Calu3 (cell line): ENCODE measurements at regions not wholly inside any gene's neighbourhood (a gene's known extent, or its start where the extent isn't known, plus 50 kb on each side); places are given as distances from the start of the nearest gene placed in this dataset.

Source experiments
- BruUV-seq: library from RNA; stranded (reverse); fragments of 400-500 nt; replicated peaks from 2 replicates; lab custom pipeline; 2021; lab: Mats Ljungman, UMichigan
- CTCF ChIA-PET: fragments of 300-600 bp; sonication (Branson Sonifier 250); formaldehyde crosslinking; loops from one replicate; lab custom pipeline; 2022; ENCODE audit warnings: antibody characterized with exemption; lab: Charles Lee
- DNase-seq: peaks from one replicate; pipeline ENCODE4 v3.0.0; 2022
- H3K27ac Mint-ChIP-seq: one replicate; pipeline ENCODE4 v1.8.0; 2022; ENCODE audit warnings: mixed read lengths; ENCODE audit not compliant: unreplicated experiment
- H3K27me3 Mint-ChIP-seq: one replicate; pipeline ENCODE4 v1.8.0; 2022; ENCODE audit warnings: mixed read lengths; ENCODE audit not compliant: unreplicated experiment
- H3K36me3 Mint-ChIP-seq: one replicate; pipeline ENCODE4 v1.8.0; 2022; ENCODE audit warnings: mild to moderate bottlenecking, moderate library complexity, mixed read lengths; ENCODE audit not compliant: insufficient read depth, unreplicated experiment
- H3K4me1 Mint-ChIP-seq: one replicate; pipeline ENCODE4 v1.8.0; 2022; ENCODE audit warnings: mild to moderate bottlenecking, low read depth, mixed read lengths; ENCODE audit not compliant: unreplicated experiment
- H3K4me3 Mint-ChIP-seq: one replicate; pipeline ENCODE4 v1.8.0; 2022; ENCODE audit warnings: mild to moderate bottlenecking, low read depth, moderate library complexity, mixed read lengths; ENCODE audit not compliant: unreplicated experiment
- H3K9me3 Mint-ChIP-seq: one replicate; pipeline ENCODE4 v1.8.0; 2022; ENCODE audit warnings: low read depth, mixed read lengths; ENCODE audit not compliant: unreplicated experiment
- CTCF ChIP-seq: fragments of 200-600 bp; IDR thresholded peaks from one replicate; pipeline ENCODE4 v1.8.0; 2022; ENCODE audit warnings: antibody characterized with exemption; ENCODE audit not compliant: unreplicated experiment
- intact Hi-C: fragments of 100-400 bp; cut with micrococcal nuclease; formaldehyde crosslinking; loops from one replicate; pipeline ENCODE4 v1.10.0; 2022; ENCODE audit not compliant: unreplicated experiment

GRCh38 chr14:29222671-29223268 is 456.2 kb downstream of the FOXG1 start:
- H3K4me3 Mint-ChIP-seq: no peak overlapping the region
- CTCF ChIA-PET: no interaction called here
- no peaks in the 10 kb centered on the region for H3K4me1 Mint-ChIP-seq
- H3K27me3 Mint-ChIP-seq: peaks cover 12% of the 10 kb centered on the region
- H3K27ac Mint-ChIP-seq: no peak overlapping the region
- DNase-seq: peak; percentile 7
- peak; percentile 27 for TF ChIP-seq CTCF
- H3K9me3 Mint-ChIP-seq: no peaks in the 10 kb centered on the region
- no peaks in the 10 kb centered on the region for H3K36me3 Mint-ChIP-seq
- BruUV-seq: no TSS peak
- intact Hi-C loops: loop anchor here (1.0 to 10.0 kb wide), 3 partner anchors 206 to 468 kb away; no protein-coding TSS in a partner anchor

GRCh38 chr14:29223947-29224346 is 457.4 kb downstream of the FOXG1 start:
- no peaks in the 10 kb centered on the region for H3K36me3 Mint-ChIP-seq
- BruUV-seq: no TSS peak
- intact Hi-C loops: loop anchor here (2.0 to 10.0 kb wide), 2 partner anchors 301 to 469 kb away; no protein-coding TSS in a partner anchor
- no peaks in the 10 kb centered on the region for H3K9me3 Mint-ChIP-seq
- H3K4me1 Mint-ChIP-seq: no peaks in the 10 kb centered on the region
- DNase-seq: no peak
- H3K27me3 Mint-ChIP-seq: peaks cover 12% of the 10 kb centered on the region
- CTCF ChIA-PET: no interaction called here
- TF ChIP-seq CTCF: no peak
- H3K27ac Mint-ChIP-seq: no peak overlapping the region
- no peak overlapping the region for H3K4me3 Mint-ChIP-seq

GRCh38 chr14:29227631-29228030 is 461.0 kb downstream of the FOXG1 start:
- H3K4me3 Mint-ChIP-seq: no peak overlapping the region
- no peaks in the 10 kb centered on the region for H3K4me1 Mint-ChIP-seq
- TF ChIP-seq CTCF: no peak
- H3K36me3 Mint-ChIP-seq: no peaks in the 10 kb centered on the region
- BruUV-seq: no TSS peak
- H3K27me3 Mint-ChIP-seq: no peaks in the 10 kb centered on the region
- H3K9me3 Mint-ChIP-seq: no peaks in the 10 kb centered on the region
- intact Hi-C loops: loop anchor here (10.0 kb wide), 1 partner anchor 297 kb away; no protein-coding TSS in a partner anchor
- H3K27ac Mint-ChIP-seq: no peak overlapping the region
- no peak for DNase-seq
- CTCF ChIA-PET: no interaction called here

GRCh38 chr14:29232153-29232552 is 465.6 kb downstream of the FOXG1 start:
- TF ChIP-seq CTCF: no peak
- no peaks in the 10 kb centered on the region for H3K36me3 Mint-ChIP-seq
- no peaks in the 10 kb centered on the region for H3K27me3 Mint-ChIP-seq
- CTCF ChIA-PET: no interaction called here
- DNase-seq: no peak
- H3K4me1 Mint-ChIP-seq: peaks cover 10% of the 10 kb centered on the region
- no peak overlapping the region for H3K4me3 Mint-ChIP-seq
- H3K9me3 Mint-ChIP-seq: no peaks in the 10 kb centered on the region
- H3K27ac Mint-ChIP-seq: no peak overlapping the region
- intact Hi-C loops: no loop called here
- no TSS peak for BruUV-seq
